GM21786 (cell line): ENCODE measurements at regions not wholly inside any gene's neighbourhood (a gene's known extent, or its start where the extent isn't known, plus 50 kb on each side); places are given as distances from the start of the nearest gene placed in this dataset.
"Not testable (repeated sequence)": the region's sequence is repeated elsewhere in the genome, so short reads cannot be mapped to it uniquely, and the experiment has no call there.

ENCODE experiments used
- ATAC-seq: cut with Tn5 transposase; IDR thresholded peaks from one replicate; pipeline ENCODE4 v1.9.1; 2021; ENCODE audit not compliant: unreplicated experiment

GRCh38 chrX:31014474-31014873, 57.4 kb downstream of the FTHL17 start:
- ATAC-seq = not testable (repeated sequence)

- no peak for ATAC-seq
Observed at GRCh38 chrX:31012509-31013025, 59.3 kb downstream of the FTHL17 start.

GRCh38 chrX:31007321-31007720, 64.5 kb downstream of the FTHL17 start:
- ATAC-seq = no peak

GRCh38 chrX:31006027-31006426, 65.8 kb downstream of the FTHL17 start:
- ATAC-seq = no peak

- ATAC-seq = no peak
Observed at GRCh38 chrX:30997411-30997810, 74.4 kb downstream of the FTHL17 start.

- ATAC-seq = no peak
Observed at GRCh38 chrX:30995705-30996104, 76.1 kb downstream of the FTHL17 start.

- ATAC-seq = no peak
Observed at GRCh38 chrX:30995060-30995700, 76.7 kb downstream of the FTHL17 start.

GRCh38 chrX:30994018-30994417, 77.8 kb downstream of the FTHL17 start:
- not testable (repeated sequence) for ATAC-seq

- ATAC-seq = no peak
Observed at GRCh38 chrX:30992381-30992904, 79.4 kb downstream of the FTHL17 start.

GRCh38 chrX:30990361-30990760, 81.5 kb downstream of the FTHL17 start:
- no peak for ATAC-seq

- no peak for ATAC-seq
Observed at GRCh38 chrX:30982467-30982866, 89.4 kb downstream of the FTHL17 start.

- ATAC-seq = no peak
Observed at GRCh38 chrX:30981968-30982367, 89.9 kb downstream of the FTHL17 start.

- ATAC-seq = no peak
Observed at GRCh38 chrX:30979271-30979670, 90.2 kb upstream of the TAB3 start.

- no peak for ATAC-seq
Observed at GRCh38 chrX:30975467-30975866, 86.4 kb upstream of the TAB3 start.

- ATAC-seq = no peak
Observed at GRCh38 chrX:30973784-30974427, 84.9 kb upstream of the TAB3 start.

GRCh38 chrX:30971774-30972603, 82.9 kb upstream of the TAB3 start:
- ATAC-seq = peak; percentile 88

- ATAC-seq = no peak
Observed at GRCh38 chrX:30967516-30967915, 78.5 kb upstream of the TAB3 start.

GRCh38 chrX:30965767-30966166, 76.7 kb upstream of the TAB3 start:
- ATAC-seq = no peak

GRCh38 chrX:30961387-30962174, 72.5 kb upstream of the TAB3 start:
- no peak for ATAC-seq

- ATAC-seq = no peak
Observed at GRCh38 chrX:30957753-30958152, 68.7 kb upstream of the TAB3 start.

GRCh38 chrX:30955687-30956086, 66.6 kb upstream of the TAB3 start:
- ATAC-seq = no peak
